OCI-LY7 (cell line): ENCODE measurements at regions not wholly inside any gene's neighbourhood (a gene's known extent, or its start where the extent isn't known, plus 50 kb on each side); places are given as distances from the start of the nearest gene placed in this dataset.
"Not testable (repeated sequence)": the region's sequence is repeated elsewhere in the genome, so short reads cannot be mapped to it uniquely, and the experiment has no call there.

Experiments
- BruUV-seq: library from RNA; stranded (reverse); fragments of 400-500 nt; replicated peaks from 2 replicates; lab custom pipeline; 2021; lab: Mats Ljungman, UMichigan
- CTCF ChIA-PET: fragments of 300-600 bp; sonication (Branson Sonifier 250); formaldehyde crosslinking; loops from one replicate; lab custom pipeline; 2022; ENCODE audit warnings: antibody characterized with exemption; ENCODE audit not compliant: unreplicated experiment; lab: Charles Lee
- POLR2A ChIA-PET: fragments of 300-600 bp; sonication (Branson Sonifier 250); formaldehyde crosslinking; loops from one replicate; lab custom pipeline; 2022; ENCODE audit warnings: antibody characterized with exemption; lab: Charles Lee
- DNase-seq: peaks from one replicate; pipeline ENCODE4 v3.0.0-alpha.2; 2015; ENCODE audit warnings: low spot score
- H2AFZ ChIP-seq: fragments of 200-600 bp; sonication (generic), shearing (Covaris generic); 2 replicates; pipeline ENCODE4 v1.6.1; 2014; ENCODE audit warnings: mild to moderate bottlenecking, antibody characterized with exemption, low read length, moderate library complexity
- H3K27ac ChIP-seq: fragments of 200-600 bp; sonication (generic); 2 replicates; pipeline ENCODE4 v1.5.1; 2014; ENCODE audit warnings: mixed run types, low read depth, mild to moderate bottlenecking, moderate library complexity, low read length, inconsistent platforms; ENCODE audit not compliant: poor library complexity, severe bottlenecking
- H3K36me3 ChIP-seq: fragments of 200-600 bp; sonication (generic); 2 replicates; pipeline ENCODE4 v1.6.1; 2014; ENCODE audit warnings: mild to moderate bottlenecking, antibody characterized with exemption, low read length, moderate library complexity, mixed read lengths; ENCODE audit not compliant: insufficient read depth
- H3K4me1 ChIP-seq: fragments of 200-600 bp; sonication (generic); 2 replicates; pipeline ENCODE4 v1.5.1; 2014; ENCODE audit warnings: mild to moderate bottlenecking, low read length; ENCODE audit not compliant: insufficient read depth, poor library complexity, severe bottlenecking
- H3K4me2 ChIP-seq: fragments of 200-600 bp; sonication (generic); 2 replicates; pipeline ENCODE4 v1.6.1; 2014; ENCODE audit warnings: mild to moderate bottlenecking, low read length
- H3K4me3 ChIP-seq: fragments of 200-600 bp; sonication (generic); 2 replicates; pipeline ENCODE4 v1.5.1; 2014; ENCODE audit warnings: mild to moderate bottlenecking, low read depth, low read length; ENCODE audit not compliant: poor library complexity, severe bottlenecking
- H3K79me2 ChIP-seq: fragments of 200-600 bp; sonication (generic); 2 replicates; pipeline ENCODE4 v1.6.1; 2016; ENCODE audit warnings: low read depth, mild to moderate bottlenecking, low read length, moderate library complexity, mixed read lengths; ENCODE audit not compliant: insufficient read depth
- H3K9me2 ChIP-seq: fragments of 200-600 bp; sonication (generic); 2 replicates; pipeline ENCODE4 v1.6.1; 2016; ENCODE audit warnings: mild to moderate bottlenecking, low read length, mixed read lengths; ENCODE audit not compliant: insufficient read depth
- H3K9me3 ChIP-seq: fragments of 200-600 bp; sonication (generic); 2 replicates; pipeline ENCODE4 v1.6.1; 2014; ENCODE audit warnings: mild to moderate bottlenecking, mixed run types, low read length, mixed read lengths
- H4K20me1 ChIP-seq: fragments of 200-600 bp; sonication (generic); 2 replicates; pipeline ENCODE4 v1.6.1; 2014; ENCODE audit warnings: mild to moderate bottlenecking, antibody characterized with exemption, low read length, moderate library complexity, mixed read lengths; ENCODE audit not compliant: insufficient read depth
- CTCF ChIP-seq: fragments of 200-600 bp; sonication (generic); conservative IDR thresholded peaks from 2 replicates; pipeline ENCODE4 v1.5.1; 2014; ENCODE audit warnings: mild to moderate bottlenecking, antibody characterized with exemption, low read length, moderate library complexity, mixed read lengths
- EZH2phosphoT487 ChIP-seq: fragments of 200-600 bp; sonication (generic); IDR thresholded peaks from 2 replicates; pipeline ENCODE4 v1.6.1; 2018; ENCODE audit warnings: low read depth, borderline replicate concordance, mild to moderate bottlenecking, mixed run types, antibody characterized with exemption, low read length, moderate library complexity, mixed read lengths
- intact Hi-C: fragments of 100-400 bp; cut with micrococcal nuclease; formaldehyde crosslinking; loops from one replicate; pipeline ENCODE4 v1.10.0; 2022; ENCODE audit not compliant: unreplicated experiment

GRCh38 chr2:122707224-122707824, 951.9 kb downstream of the TSN start:
- CTCF ChIA-PET = no interaction called here
- H3K36me3 ChIP-seq = no peaks in the 10 kb centered on the region
- no peaks in the 10 kb centered on the region for H3K79me2 ChIP-seq
- no peaks in the 10 kb centered on the region for H3K9me2 ChIP-seq
- H2AFZ ChIP-seq = no peak overlapping the region
- no peak overlapping the region for H3K27ac ChIP-seq
- no peak overlapping the region for H3K4me2 ChIP-seq
- intact Hi-C loops = no loop called here
- no peaks in the 10 kb centered on the region for H3K9me3 ChIP-seq
- H3K4me3 ChIP-seq = no peak overlapping the region
- DNase-seq = no peak
- H4K20me1 ChIP-seq = no peaks in the 10 kb centered on the region
- TF ChIP-seq EZH2phosphoT487 (no peak), CTCF (no peak)
- POLR2A ChIA-PET = no interaction called here
- no TSS peak for BruUV-seq
- no peaks in the 10 kb centered on the region for H3K4me1 ChIP-seq

- no peak overlapping the region for H3K4me3 ChIP-seq
- no peaks in the 10 kb centered on the region for H3K4me1 ChIP-seq
- H3K36me3 ChIP-seq = no peaks in the 10 kb centered on the region
- intact Hi-C loops = no loop called here
- no peaks in the 10 kb centered on the region for H3K79me2 ChIP-seq
- H3K9me3 ChIP-seq = no peaks in the 10 kb centered on the region
- H4K20me1 ChIP-seq = no peaks in the 10 kb centered on the region
- no peak overlapping the region for H2AFZ ChIP-seq
- DNase-seq = no peak
- no peak overlapping the region for H3K27ac ChIP-seq
- no peak overlapping the region for H3K4me2 ChIP-seq
- TF ChIP-seq EZH2phosphoT487 (no peak), CTCF (no peak)
- no TSS peak for BruUV-seq
- ChIA-PET CTCF (no interaction called here), POLR2A (no interaction called here)
- no peaks in the 10 kb centered on the region for H3K9me2 ChIP-seq
Measured at GRCh38 chr2:122710049-122710448, 954.6 kb downstream of the TSN start.

GRCh38 chr2:122713800-122714199, 958.3 kb downstream of the TSN start:
- Histone ChIP-seq H3K4me2 (no peak overlapping the region), H3K9me2 (no peaks in the 10 kb centered on the region), H4K20me1 (no peaks in the 10 kb centered on the region), H3K4me1 (no peaks in the 10 kb centered on the region), H3K4me3 (no peak overlapping the region), H3K36me3 (no peaks in the 10 kb centered on the region), H2AFZ (no peak overlapping the region), H3K9me3 (no peaks in the 10 kb centered on the region), H3K27ac (no peak overlapping the region), H3K79me2 (no peaks in the 10 kb centered on the region)
- ChIA-PET CTCF (no interaction called here), POLR2A (interaction anchor here (0.6 to 0.9 kb wide), 4 partner anchors 8 to 333 kb away, joined by 3 to 5 read pairs (median 4); no protein-coding TSS in a partner anchor)
- DNase-seq = no peak
- no TSS peak for BruUV-seq
- intact Hi-C loops = no loop called here
- no peak for TF ChIP-seq CTCF
- TF ChIP-seq EZH2phosphoT487 = no peak

GRCh38 chr2:122720822-122721221, 965.4 kb downstream of the TSN start:
- H3K36me3 ChIP-seq, H2AFZ ChIP-seq, H4K20me1 ChIP-seq, H3K4me3 ChIP-seq, H3K79me2 ChIP-seq, H3K4me1 ChIP-seq, H3K9me2 ChIP-seq, CTCF ChIA-PET, intact Hi-C loops, DNase-seq, H3K4me2 ChIP-seq, H3K27ac ChIP-seq, POLR2A ChIA-PET, H3K9me3 ChIP-seq, BruUV-seq: not testable (repeated sequence)
